ENCODE measurements at regions not wholly inside any gene's neighbourhood (a gene's known extent, or its start where the extent isn't known, plus 50 kb on each side); places are given as distances from the start of the nearest gene placed in this dataset.

DNA sequence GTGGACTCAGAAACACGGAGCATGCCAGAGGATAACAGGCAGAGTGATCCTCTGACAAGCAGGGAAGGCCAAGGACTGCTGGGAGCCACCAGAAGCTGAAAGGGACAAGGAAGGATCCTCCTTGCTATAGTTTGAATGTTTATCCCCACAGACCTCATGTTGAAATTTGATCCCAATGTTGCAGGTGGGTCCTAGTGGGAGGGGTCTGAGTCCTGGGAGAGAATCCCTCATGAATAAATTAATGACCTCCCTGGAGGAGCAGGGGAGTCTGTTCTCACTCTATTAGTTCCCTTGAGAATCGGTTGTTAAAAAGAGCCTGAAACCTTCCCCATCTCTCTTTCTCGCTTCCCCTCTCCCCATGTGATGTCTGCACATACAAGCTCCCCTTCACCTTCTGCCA is 124.4 kb downstream of the FBXO15 start:
- DNase-seq (ENCODE audit: low spot score), result no peak

- no peak for DNase-seq (ENCODE audit: low spot score)
Measured at GRCh38 chr18:74019864-74020263, 127.8 kb downstream of the FBXO15 start.

GRCh38 chr18:74013955-74014354 is 133.7 kb downstream of the FBXO15 start:
- DNase-seq (ENCODE audit: low spot score), result peak; percentile 11

GRCh38 chr18:74012954-74013630 is 134.5 kb downstream of the FBXO15 start:
- peak; percentile 19 for DNase-seq (ENCODE audit: low spot score)

- no peak for DNase-seq (ENCODE audit: low spot score)
Measured at GRCh38 chr18:74006143-74006542, 141.5 kb downstream of the FBXO15 start.

DNA sequence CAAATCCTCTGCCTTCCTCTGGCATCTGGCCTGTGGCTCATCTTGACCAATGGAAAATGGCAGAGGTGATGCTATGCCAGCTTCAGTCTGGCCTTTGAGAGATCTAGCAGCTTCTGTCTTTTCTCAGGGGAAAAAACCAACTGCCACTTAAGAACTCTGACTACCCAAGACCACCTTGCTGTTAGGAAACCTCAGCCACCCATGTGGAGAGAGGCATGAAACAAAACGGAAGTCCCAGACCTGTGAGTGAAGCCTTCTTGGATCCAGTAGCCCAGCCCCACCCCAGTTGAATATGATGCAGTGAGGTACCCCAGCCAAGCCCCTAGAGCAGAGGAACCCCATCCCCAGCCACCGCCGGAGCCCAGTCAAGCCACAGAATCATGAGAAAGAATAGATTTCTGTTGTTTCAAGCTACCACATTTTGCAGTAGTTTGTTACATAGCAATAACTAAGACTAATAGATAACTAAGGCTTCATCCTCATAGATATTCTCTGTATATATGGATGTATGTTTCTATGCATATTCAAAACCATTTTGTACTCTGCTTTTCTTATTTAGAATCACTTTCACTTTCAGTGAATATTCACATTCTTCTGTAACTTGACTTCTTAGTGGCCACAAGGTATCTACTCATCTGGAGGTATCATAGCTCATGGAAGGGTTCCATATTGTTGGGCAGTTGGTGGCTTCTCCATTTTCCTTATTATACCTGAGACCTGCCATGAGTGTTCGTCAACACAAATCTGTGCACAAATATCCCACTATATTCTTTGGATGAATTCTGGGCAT is 142.1 kb downstream of the FBXO15 start:
- no peak for DNase-seq (ENCODE audit: low spot score)

DNA sequence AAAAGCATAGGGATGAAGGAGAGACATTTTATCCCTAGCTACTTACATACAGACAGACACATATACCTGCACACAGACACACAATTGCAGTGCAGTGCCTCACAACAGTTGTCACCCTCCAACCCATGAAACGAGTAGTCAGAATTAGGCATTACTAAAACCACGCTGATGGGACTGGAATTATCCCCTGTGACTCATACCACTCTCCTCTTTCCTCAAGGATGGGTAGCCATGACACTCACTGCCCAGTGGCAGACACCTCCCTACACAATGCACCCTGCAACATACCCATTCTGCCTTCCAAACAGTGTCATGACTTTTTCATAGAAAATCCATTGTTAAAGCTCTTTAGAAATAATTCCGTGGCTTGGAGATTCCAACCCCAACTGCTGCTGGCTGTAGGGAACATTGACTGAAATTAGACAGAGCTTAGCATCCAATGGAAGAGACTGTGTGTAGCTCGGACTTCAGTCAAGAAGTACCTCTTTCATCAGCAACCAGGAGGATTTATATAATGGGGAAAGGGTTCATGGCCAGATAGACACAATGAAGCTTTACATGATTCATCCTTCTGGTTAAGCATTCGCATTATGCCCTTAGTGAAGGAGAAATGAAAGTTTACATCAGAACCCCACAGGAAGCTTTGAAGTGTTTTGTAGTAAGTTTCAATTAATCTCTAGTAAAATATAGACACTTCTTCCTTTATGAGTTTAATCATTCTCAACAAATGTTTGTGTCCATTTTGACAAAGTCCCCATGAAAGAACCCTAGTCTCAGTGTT is 155.2 kb downstream of the FBXO15 start:
- no peak for DNase-seq (ENCODE audit: low spot score)

- DNase-seq (ENCODE audit: low spot score), result no peak
Measured at GRCh38 chr18:73991570-73991969, 156.1 kb downstream of the FBXO15 start.

DNA sequence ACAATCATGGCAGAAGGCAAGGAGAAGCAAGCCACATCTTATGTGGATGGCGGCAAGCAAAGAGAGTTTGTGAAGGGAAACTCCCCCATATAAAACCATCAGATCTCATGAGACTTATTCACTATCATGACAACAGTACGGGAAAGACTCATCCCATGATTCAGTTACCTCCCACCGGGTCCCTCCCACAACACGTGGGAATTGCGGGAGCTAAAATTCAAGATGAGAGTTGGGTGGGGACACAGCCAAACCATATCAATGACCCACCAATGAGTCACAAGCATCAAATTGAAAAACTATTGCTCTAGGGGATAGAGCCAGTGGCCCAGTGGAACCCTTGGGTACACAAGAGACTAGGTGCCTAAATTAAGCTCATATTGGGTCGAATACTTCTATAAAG is 157.4 kb downstream of the FBXO15 start:
- no peak for DNase-seq (ENCODE audit: low spot score)

DNA sequence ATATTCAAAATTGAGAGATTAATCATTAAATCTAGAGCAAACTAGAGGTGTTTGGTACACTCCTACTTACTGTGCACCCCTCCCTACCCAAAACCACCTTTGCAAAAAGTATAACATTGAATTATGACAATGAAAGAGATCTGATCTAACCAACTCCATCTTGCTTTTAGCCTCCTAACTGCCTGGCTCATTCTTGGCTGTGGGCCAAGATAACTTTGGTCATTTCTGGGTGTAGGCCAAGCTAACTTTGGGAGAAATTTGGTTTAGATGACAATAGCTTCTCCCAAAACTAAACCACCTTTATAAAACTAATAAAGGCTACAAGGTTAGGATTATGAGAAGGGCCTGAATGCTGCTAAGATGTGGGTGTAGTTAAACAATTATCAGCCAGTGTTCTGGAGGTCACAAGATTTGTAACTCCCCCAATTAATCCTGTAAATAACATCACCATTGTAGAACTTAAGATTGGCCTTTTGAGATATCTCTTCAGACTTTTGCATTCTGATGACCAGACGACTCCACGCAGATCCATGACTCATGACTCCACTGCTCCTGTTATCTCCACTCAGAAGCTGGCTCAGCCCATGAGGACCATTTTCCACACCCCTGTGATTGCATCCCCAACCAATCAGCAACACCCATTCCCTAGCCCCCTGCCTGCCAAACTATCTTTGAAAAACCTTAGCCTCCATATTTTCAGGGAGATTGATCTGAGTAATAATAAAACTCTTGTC is 160.2 kb downstream of the FBXO15 start:
- DNase-seq (ENCODE audit: low spot score), result no peak

DNA sequence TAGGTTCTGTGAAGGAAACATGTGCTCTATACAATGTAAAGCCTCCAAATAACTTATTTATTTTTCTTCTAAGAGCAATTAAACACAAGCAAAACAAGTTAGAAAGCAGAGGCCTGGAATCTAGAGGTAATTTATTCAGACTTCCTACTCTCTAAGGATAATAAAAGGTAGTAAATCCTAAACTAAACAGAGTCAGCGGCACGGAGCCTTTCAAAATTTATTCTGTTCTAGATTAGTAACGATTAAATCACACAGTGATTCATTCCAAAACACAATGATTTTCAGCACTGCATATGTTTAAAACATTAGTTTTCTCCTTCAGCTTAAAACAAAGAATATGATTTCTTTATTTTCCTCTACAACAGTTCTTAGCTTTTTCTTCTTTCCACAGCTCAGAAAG is 160.9 kb downstream of the FBXO15 start:
- DNase-seq (ENCODE audit: low spot score), result no peak

DNA sequence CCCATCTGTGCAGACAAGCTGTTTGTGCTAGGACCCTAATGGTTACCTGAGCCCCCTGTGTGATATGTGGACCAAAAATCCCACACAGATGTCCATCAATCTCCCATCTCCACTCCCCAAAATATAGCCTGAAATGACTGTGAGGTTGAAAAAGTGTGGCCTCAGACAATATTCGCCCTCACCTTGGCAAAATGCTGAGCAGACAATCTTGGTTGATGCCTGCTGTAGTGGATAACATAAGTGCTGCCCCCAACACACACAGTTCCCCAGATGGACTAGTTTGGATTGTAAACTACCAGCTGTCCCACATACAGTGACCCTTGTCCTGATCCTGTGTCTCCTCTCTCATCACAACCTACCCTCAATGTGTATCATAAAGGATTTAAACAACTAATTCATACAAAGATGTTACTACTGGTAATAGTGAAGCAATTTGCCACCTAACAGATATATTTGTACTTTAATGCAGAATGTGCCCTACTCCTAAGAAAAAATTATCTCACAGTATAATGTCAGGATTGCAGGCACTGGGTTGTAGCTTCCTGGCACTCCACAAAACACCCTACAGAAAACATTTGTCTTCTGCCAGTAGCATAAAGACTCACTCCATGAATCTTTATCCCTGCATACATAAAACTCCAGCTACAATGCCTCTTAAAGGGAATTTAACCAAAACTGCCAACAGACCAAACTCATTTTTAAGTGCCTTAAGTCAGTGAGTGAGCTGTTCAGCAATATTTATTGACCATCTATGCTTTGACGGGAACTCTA is 161.6 kb downstream of the FBXO15 start:
- no peak for DNase-seq (ENCODE audit: low spot score)

GRCh38 chr18:73983970-73984369 is 163.7 kb downstream of the FBXO15 start:
- DNase-seq (ENCODE audit: low spot score), result no peak

GRCh38 chr18:73983496-73983895 is 164.1 kb downstream of the FBXO15 start:
- DNase-seq (ENCODE audit: low spot score), result no peak

DNA sequence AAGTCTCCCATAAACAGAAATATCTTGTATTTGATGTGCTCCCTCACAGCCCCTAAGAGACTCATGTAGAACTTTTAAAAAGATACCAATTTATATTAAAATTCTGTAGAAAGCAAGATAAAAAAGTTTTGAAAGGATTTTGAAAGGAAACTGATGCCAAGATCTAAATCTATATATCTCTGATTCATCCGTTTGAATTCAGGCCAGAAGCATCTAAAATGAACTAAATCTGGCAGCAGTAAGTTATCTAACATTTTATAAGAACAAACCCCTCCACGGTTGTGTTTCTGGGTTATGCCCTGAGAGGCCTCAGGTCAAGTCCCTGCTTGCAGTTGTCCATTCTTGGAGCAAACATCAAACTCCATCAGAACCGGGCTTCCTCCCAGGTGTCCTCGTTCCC is 165.8 kb downstream of the FBXO15 start:
- DNase-seq (ENCODE audit: low spot score), result no peak

DNA sequence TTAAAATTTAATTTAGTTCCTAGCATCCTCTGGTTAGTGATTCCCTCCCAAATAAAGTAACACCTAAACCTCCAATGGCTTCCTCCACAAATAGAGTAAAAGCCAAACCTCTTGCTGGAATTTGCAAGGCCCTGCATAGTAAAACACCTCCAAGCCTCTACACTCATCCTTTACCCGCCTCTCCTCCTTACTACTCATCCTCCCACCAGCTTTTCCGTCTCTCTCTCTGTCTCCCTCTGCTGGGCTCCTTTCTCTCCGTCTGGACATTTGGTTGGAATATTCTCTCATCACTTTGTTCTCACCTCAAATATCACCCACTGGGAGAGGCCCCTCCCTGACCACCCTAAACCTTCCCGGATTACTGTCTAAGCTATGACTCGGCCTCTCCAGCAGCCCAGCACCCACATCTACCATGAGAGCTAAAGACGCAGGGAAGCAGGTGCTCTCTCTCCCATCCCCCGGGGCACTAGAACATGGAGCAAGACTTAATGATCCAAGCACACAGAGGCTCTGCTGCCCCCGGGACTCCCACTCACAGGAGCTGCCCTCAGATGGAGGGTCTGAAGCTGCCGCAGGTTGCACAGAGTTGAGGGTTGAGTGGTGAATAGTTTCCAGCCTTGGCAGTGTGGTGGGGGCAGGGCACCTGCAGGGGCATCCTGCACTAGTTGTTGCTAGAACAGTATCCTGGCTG is 167.2 kb downstream of the FBXO15 start:
- no peak for DNase-seq (ENCODE audit: low spot score)

DNA sequence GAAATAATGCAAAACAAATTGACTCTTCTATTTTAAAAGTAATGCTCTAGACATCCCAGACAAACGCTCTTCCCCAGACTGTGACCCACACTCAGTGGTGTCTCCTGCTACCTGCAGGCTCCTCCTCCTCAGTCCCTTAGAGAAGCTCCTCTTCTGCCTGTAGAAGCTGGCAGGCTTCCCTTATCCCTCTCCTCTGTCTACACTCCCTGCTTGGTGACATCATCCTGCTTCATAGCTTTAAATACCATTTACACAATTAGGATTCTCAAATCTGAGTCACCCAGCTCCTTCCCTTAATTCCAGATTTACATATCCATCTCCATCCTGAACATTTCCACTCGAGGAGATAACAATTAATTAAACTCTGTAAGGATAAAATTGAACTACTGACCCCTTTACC is 167.9 kb downstream of the FBXO15 start:
- DNase-seq (ENCODE audit: low spot score), result no peak

DNA sequence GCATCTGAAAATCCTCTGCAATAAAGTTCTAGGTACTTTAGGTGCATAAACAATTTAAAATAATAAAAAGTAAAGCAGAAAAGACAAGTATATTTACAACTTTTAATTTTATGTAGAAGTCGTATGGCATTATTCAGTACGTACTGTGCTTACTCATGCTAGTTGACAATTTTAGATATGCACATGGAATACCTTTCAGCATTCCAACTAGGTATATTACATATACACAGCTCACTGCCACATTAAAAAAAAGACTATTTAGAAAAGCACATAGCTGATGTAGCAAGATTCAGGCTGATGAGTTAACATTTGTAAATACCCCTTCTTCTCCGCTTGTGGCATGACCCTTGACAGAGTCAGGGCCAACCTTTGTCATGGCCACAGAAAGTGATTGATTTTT is 171.2 kb downstream of the FBXO15 start:
- no peak for DNase-seq (ENCODE audit: low spot score)

DNA sequence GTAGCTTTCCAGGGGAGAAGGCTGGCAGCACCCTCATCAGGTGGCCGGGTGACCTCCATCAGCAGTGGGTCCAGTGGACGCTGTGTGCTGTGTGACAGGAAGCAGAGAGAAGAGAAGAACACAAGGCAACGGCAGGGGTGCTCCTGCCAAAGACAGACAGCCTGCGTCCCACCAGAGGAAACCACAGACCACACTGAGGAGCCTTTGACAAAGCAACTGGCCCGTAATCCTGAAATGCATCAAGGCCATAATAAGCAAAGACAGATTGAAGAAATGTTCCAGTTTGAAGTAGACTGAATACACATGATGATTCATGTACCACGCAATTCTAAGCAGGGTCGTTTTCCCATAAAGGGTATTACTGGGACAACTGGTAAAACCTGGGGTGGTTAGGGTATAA is 172.4 kb downstream of the FBXO15 start:
- no peak for DNase-seq (ENCODE audit: low spot score)

- DNase-seq (ENCODE audit: low spot score), result no peak
Measured at GRCh38 chr18:73973972-73974371, 173.7 kb downstream of the FBXO15 start.

DNA sequence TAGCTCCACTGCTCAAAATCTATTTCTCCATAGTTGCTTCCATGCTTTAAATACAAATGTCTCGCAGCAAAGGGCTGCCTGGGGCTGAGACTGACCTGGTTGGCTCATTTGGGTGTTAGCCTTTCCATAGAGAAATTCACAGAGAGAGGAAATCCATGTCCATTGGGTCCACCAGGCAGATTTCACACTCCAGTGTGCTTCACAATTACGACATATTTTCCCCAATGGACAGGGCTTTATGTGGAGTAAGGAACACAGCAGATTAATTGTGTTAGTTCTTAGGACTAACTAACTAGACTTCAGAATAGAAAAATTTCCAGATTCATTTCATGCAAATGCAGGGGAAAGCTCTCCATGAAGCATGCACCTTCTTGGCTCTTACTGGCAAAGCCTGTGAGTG is 180.7 kb downstream of the FBXO15 start:
- DNase-seq (ENCODE audit: low spot score), result no peak

Data from Ammon's horn (tissue), 1 donor.